Fibroblast of lung (primary cell): ENCODE measurements at regions not wholly inside any gene's neighbourhood (a gene's known extent, or its start where the extent isn't known, plus 50 kb on each side); places are given as distances from the start of the nearest gene placed in this dataset.

Experiments used
- DNase-seq, 2 donors: peaks; one replicate each; pipeline versions ENCODE4 v3.0.0 to v3.0.0-alpha.2; 2010; ENCODE audit warnings: low read depth in 2 of 2
- H2AFZ ChIP-seq: 2 replicates; pipeline ENCODE4 v1.5.1; 2012; ENCODE audit warnings: low read length, control low read depth, inconsistent platforms
- H3K27ac ChIP-seq: 2 replicates; pipeline ENCODE4 v1.5.1; 2011; ENCODE audit warnings: low read length, control low read depth; ENCODE audit not compliant: insufficient read depth
- H3K27me3 ChIP-seq: 2 replicates; pipeline ENCODE4 v1.5.1; 2011; ENCODE audit warnings: mild to moderate bottlenecking, low read length; ENCODE audit not compliant: control insufficient read depth, insufficient read depth
- H3K36me3 ChIP-seq: 2 replicates; pipeline ENCODE4 v1.5.1; 2011; ENCODE audit warnings: low read length; ENCODE audit not compliant: control insufficient read depth, insufficient read depth
- H3K4me1 ChIP-seq: 2 replicates; pipeline ENCODE4 v1.5.1; 2011; ENCODE audit warnings: low read length; ENCODE audit not compliant: control insufficient read depth, insufficient read depth; ENCODE audit errors: extremely low read depth
- H3K4me2 ChIP-seq: 2 replicates; pipeline ENCODE4 v1.5.1; 2011; ENCODE audit warnings: low read length, control low read depth; ENCODE audit not compliant: insufficient read depth; ENCODE audit errors: extremely low read depth
- H3K4me3 ChIP-seq, 4 experiments: fragments of 200-600 bp in 1 of 4; sonication (generic) in 1 of 4; replicated peaks in 1 of 4; 2 replicates each; pipeline ENCODE4 v1.5.1; 2011 to 2016; ENCODE audit warnings: low read length in 4 of 4, low read depth in 3 of 4, mild to moderate bottlenecking in 3 of 4, control low read depth in 2 of 4, inconsistent platforms in 1 of 4, mixed read lengths in 1 of 4; ENCODE audit not compliant: insufficient read depth in 1 of 4; ENCODE audit errors: control extremely low read depth in 1 of 4
- H3K79me2 ChIP-seq: 2 replicates; pipeline ENCODE4 v1.5.1; 2012; ENCODE audit warnings: mild to moderate bottlenecking, low read length, inconsistent platforms; ENCODE audit not compliant: control insufficient read depth, insufficient read depth
- H3K9ac ChIP-seq: 2 replicates; pipeline ENCODE4 v1.5.1; 2011; ENCODE audit warnings: mild to moderate bottlenecking, low read length, control low read depth; ENCODE audit not compliant: insufficient read depth
- H3K9me3 ChIP-seq: 2 replicates; pipeline ENCODE4 v1.5.1; 2012; ENCODE audit warnings: low read depth, low read length; ENCODE audit not compliant: control insufficient read depth, insufficient read depth
- H4K20me1 ChIP-seq: 2 replicates; pipeline ENCODE4 v1.5.1; 2011; ENCODE audit warnings: low read length; ENCODE audit not compliant: control insufficient read depth, insufficient read depth; ENCODE audit errors: extremely low read depth
- EZH2 ChIP-seq: IDR thresholded peaks from 2 replicates; pipeline ENCODE4 v1.5.1; 2012; ENCODE audit warnings: low read length, control low read depth, mild to moderate bottlenecking; ENCODE audit errors: missing control alignments
- TF ChIP-seq, protein P1 (sequence below), 2 donors: IDR thresholded peaks in 1 of 2; conservative IDR thresholded peaks in 1 of 2; 1 replicate in 1 of 2; 2 replicates in 1 of 2; pipeline ENCODE4 v1.5.1; 2011 to 2012; ENCODE audit warnings: low read length in 2 of 2, control low read depth in 1 of 2, inconsistent platforms in 1 of 2, low read depth in 1 of 2, mild to moderate bottlenecking in 1 of 2

DNA sequence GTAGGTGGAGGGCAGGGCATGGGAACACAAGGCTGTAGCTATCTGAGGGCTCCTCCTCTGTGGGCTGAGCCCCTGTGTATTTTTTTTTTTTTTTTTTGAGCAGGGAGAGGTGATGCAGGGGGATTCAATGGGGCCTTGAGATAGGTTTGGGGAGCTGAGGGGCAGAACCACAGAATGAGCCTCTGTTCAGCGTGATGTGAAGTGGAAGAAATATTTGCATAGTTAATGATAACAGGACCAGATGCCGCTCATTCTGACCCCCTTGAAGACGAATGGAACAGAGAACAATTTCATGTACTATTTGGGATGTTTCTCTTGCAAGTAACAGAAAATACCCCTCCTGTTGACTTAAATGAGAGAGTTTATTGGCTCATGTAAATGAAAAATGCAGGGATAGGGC is 69.7 kb upstream of the EMX2 start:
- no peaks in the 10 kb centered on the region for H3K79me2 ChIP-seq
- DNase-seq, result no peak

DNA sequence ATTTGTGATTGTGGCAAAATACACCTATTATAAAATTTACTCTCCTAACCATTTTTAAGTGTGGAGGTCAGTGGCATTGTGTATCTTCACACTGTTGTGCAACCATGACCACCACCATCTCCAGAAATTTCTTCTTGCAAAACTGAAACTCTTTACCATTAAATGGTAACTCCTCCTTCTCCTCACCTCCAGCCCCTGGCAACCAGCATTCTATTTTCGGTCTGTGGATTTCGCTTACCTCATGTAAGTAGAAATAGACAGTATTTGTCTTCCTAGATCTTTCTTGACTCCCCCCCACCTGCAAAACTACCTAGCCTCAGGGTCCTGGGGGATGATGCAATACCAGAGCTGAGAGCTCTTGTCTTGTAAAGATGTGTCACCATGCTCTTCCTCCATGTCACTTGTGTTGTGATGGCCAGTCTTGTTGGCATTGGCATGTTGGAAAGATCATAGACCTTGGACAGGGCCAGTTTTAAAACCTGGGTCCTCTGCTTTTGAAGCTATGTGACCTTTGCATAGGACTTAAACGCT is 71.1 kb upstream of the EMX2 start:
- no peak overlapping the region for H3K9ac ChIP-seq
- no peaks in the 10 kb centered on the region for H3K36me3 ChIP-seq
- H3K4me1 ChIP-seq, result no peaks in the 10 kb centered on the region
- TF ChIP-seq, protein P1, sequence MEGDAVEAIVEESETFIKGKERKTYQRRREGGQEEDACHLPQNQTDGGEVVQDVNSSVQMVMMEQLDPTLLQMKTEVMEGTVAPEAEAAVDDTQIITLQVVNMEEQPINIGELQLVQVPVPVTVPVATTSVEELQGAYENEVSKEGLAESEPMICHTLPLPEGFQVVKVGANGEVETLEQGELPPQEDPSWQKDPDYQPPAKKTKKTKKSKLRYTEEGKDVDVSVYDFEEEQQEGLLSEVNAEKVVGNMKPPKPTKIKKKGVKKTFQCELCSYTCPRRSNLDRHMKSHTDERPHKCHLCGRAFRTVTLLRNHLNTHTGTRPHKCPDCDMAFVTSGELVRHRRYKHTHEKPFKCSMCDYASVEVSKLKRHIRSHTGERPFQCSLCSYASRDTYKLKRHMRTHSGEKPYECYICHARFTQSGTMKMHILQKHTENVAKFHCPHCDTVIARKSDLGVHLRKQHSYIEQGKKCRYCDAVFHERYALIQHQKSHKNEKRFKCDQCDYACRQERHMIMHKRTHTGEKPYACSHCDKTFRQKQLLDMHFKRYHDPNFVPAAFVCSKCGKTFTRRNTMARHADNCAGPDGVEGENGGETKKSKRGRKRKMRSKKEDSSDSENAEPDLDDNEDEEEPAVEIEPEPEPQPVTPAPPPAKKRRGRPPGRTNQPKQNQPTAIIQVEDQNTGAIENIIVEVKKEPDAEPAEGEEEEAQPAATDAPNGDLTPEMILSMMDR (conservative IDR thresholded peaks at IDR 0.05 in 1 of 2, IDR thresholded peaks at IDR 0.05 in 1 of 2; ENCODE audit: low read depth in 1 of 2, low read length in 2 of 2), result no peak
- TF ChIP-seq EZH2, result no peak
- H2AFZ ChIP-seq, result no peak overlapping the region
- H3K27ac ChIP-seq, result no peak overlapping the region
- no peaks in the 10 kb centered on the region for H3K27me3 ChIP-seq
- no peak overlapping the region for H3K4me2 ChIP-seq
- DNase-seq, result no peak
- H4K20me1 ChIP-seq, result no peaks in the 10 kb centered on the region
- H3K79me2 ChIP-seq, result no peaks in the 10 kb centered on the region
- H3K9me3 ChIP-seq, result no peaks in the 10 kb centered on the region
- no peak overlapping the region for H3K4me3 ChIP-seq

More for the DNA sequence above, 69.7 kb upstream of the EMX2 start:
- TF ChIP-seq, protein P1 (conservative IDR thresholded peaks at IDR 0.05 in 1 of 2, IDR thresholded peaks at IDR 0.05 in 1 of 2; ENCODE audit: low read depth in 1 of 2, low read length in 2 of 2), result no peak
- TF ChIP-seq EZH2, result no peak
- no peaks in the 10 kb centered on the region for H4K20me1 ChIP-seq
- H3K4me1 ChIP-seq, result no peaks in the 10 kb centered on the region
- H3K36me3 ChIP-seq, result no peaks in the 10 kb centered on the region
- H3K27me3 ChIP-seq, result no peaks in the 10 kb centered on the region
- H2AFZ ChIP-seq, result no peak overlapping the region
- no peak overlapping the region for H3K4me3 ChIP-seq
- H3K9me3 ChIP-seq, result no peaks in the 10 kb centered on the region
- H3K27ac ChIP-seq, result no peak overlapping the region
- H3K9ac ChIP-seq, result no peak overlapping the region
- H3K4me2 ChIP-seq, result no peak overlapping the region

DNA sequence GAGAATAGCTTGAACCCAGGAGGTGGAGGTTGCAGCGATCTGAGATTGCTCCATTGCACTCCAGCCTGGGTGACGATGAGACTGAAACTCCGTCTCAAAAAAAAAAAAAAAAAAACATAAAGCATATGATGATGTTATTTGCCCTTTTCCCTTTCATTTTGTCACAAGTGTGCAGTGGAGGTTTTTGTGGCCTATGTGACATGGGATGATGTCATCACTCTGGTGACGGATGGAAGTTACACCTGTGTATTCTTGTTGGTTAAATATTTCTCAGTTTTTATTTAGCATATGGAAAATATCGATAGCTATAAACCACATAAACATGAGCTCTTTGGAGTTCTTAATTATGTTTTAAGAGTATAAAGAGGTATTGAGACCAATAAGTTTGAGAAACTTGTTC is 71.8 kb upstream of the EMX2 start:
- no peaks in the 10 kb centered on the region for H3K79me2 ChIP-seq
- TF ChIP-seq EZH2, result no peak
- TF ChIP-seq, protein P1 (conservative IDR thresholded peaks at IDR 0.05 in 1 of 2, IDR thresholded peaks at IDR 0.05 in 1 of 2; ENCODE audit: low read depth in 1 of 2, low read length in 2 of 2), result no peak
- H3K4me3 ChIP-seq, result no peak overlapping the region

More for the DNA sequence above, 71.8 kb upstream of the EMX2 start:
- no peak for DNase-seq
- Histone ChIP-seq H3K27me3 (no peaks in the 10 kb centered on the region), H4K20me1 (no peaks in the 10 kb centered on the region), H3K36me3 (no peaks in the 10 kb centered on the region), H3K9me3 (no peaks in the 10 kb centered on the region), H3K27ac (no peak overlapping the region), H2AFZ (no peak overlapping the region), H3K4me1 (no peaks in the 10 kb centered on the region), H3K4me2 (no peak overlapping the region), H3K9ac (no peak overlapping the region)
